MCF 10A (cell line): ENCODE measurements at regions not wholly inside any gene's neighbourhood (a gene's known extent, or its start where the extent isn't known, plus 50 kb on each side); places are given as distances from the start of the nearest gene placed in this dataset.
A peak's percentile ranks its signal among the peaks of the same experiment; 100 is the strongest.

Source experiments
- BruUV-seq: library from RNA; stranded (reverse); fragments of 400-500 nt; replicated peaks from 2 replicates; lab custom pipeline; 2021; lab: Mats Ljungman, UMichigan
- CTCF ChIA-PET: fragments of 300-600 bp; sonication (Branson Sonifier 250); formaldehyde crosslinking; extraction: SDS; loops from one replicate; lab custom pipeline; 2021; ENCODE audit warnings: antibody characterized with exemption, inconsistent platforms; lab: Yijun Ruan, JAX
- POLR2A ChIA-PET: fragments of 300-600, 350-650 bp; sonication (Branson Sonifier 250); formaldehyde crosslinking; extraction: SDS; loops from one replicate; lab custom pipeline; 2020; ENCODE audit warnings: antibody characterized with exemption, inconsistent platforms; lab: Yijun Ruan, JAX
- DNase-seq: peaks from one replicate; pipeline ENCODE4 v3.0.0-alpha.2; 2018; ENCODE audit not compliant: unreplicated experiment
- H3K27ac Mint-ChIP-seq: one replicate; pipeline ENCODE4 v1.8.0; 2022; ENCODE audit warnings: mild to moderate bottlenecking, low read depth, mixed read lengths; ENCODE audit not compliant: unreplicated experiment
- H3K27me3 Mint-ChIP-seq: one replicate; pipeline ENCODE4 v1.8.0; 2022; ENCODE audit warnings: mixed read lengths; ENCODE audit not compliant: insufficient read depth, unreplicated experiment
- H3K36me3 Mint-ChIP-seq: one replicate; pipeline ENCODE4 v1.8.0; 2022; ENCODE audit warnings: mild to moderate bottlenecking, moderate library complexity, mixed read lengths; ENCODE audit not compliant: insufficient read depth, unreplicated experiment
- H3K4me1 Mint-ChIP-seq: one replicate; pipeline ENCODE4 v1.8.0; 2022; ENCODE audit warnings: mixed read lengths; ENCODE audit not compliant: insufficient read depth, unreplicated experiment
- H3K4me3 Mint-ChIP-seq: one replicate; pipeline ENCODE4 v1.8.0; 2022; ENCODE audit warnings: mild to moderate bottlenecking, moderate library complexity, mixed read lengths; ENCODE audit not compliant: unreplicated experiment
- H3K9me3 Mint-ChIP-seq: one replicate; pipeline ENCODE4 v1.8.0; 2022; ENCODE audit warnings: mixed read lengths; ENCODE audit not compliant: unreplicated experiment
- intact Hi-C: fragments of 100-400 bp; cut with micrococcal nuclease; formaldehyde crosslinking; loops from 2 replicates; pipeline ENCODE4 v1.14.1; 2022
- TF ChIP-seq, protein P1 (sequence below): fragments of 200-600 bp; IDR thresholded peaks from one replicate; pipeline ENCODE4 v1.8.0; 2022; ENCODE audit warnings: antibody characterized with exemption, mild to moderate bottlenecking; ENCODE audit not compliant: unreplicated experiment

DNA sequence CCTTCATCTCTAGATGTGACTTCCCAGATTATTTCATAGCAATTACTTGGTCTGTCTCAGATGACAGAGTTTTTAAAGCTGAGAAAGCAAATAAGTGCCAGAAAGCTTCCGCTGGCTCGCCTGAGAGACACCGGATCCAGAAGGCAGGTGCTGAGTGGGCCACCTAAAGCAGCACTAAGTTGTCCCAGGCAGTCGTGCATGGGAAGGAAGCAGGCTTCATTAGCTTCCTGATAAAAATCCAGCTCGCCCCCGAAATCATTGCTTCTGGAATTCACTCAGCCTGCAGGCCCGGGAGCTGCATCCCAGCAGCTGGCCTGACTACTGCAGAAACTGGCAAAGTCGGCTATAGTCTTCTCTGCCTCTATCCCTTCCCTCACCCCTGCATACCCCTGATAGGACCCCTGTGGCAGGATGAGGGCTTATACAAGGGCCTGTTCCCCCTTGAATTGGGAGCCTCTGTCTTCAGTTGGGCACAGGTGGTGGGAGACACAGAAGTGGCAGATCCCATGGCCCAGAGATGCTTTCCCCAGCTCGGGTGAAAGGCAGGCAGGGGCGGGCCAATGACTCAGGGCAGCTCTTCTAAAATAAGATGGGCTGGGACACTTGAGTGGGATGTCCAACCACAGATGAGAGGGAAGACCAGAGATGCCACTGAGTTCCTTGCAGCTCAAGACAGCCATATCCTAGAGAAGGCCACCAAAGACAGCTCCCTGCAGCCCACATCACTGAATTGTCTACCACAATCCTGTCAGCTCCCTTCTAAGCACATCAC, 262.4 kb upstream of the PKDCC start:
- H3K4me3 Mint-ChIP-seq: no peak overlapping the region
- H3K4me1 Mint-ChIP-seq: no peaks in the 10 kb centered on the region
- no peaks in the 10 kb centered on the region for H3K36me3 Mint-ChIP-seq
- intact Hi-C loops: loop anchor here (10.0 kb wide), 1 partner anchor 1231 kb away; no protein-coding TSS in a partner anchor
- TF ChIP-seq, protein P1, sequence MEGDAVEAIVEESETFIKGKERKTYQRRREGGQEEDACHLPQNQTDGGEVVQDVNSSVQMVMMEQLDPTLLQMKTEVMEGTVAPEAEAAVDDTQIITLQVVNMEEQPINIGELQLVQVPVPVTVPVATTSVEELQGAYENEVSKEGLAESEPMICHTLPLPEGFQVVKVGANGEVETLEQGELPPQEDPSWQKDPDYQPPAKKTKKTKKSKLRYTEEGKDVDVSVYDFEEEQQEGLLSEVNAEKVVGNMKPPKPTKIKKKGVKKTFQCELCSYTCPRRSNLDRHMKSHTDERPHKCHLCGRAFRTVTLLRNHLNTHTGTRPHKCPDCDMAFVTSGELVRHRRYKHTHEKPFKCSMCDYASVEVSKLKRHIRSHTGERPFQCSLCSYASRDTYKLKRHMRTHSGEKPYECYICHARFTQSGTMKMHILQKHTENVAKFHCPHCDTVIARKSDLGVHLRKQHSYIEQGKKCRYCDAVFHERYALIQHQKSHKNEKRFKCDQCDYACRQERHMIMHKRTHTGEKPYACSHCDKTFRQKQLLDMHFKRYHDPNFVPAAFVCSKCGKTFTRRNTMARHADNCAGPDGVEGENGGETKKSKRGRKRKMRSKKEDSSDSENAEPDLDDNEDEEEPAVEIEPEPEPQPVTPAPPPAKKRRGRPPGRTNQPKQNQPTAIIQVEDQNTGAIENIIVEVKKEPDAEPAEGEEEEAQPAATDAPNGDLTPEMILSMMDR: no peak
- no peaks in the 10 kb centered on the region for H3K9me3 Mint-ChIP-seq
- DNase-seq: no peak
- POLR2A ChIA-PET: no interaction called here
- peaks cover 22% of the 10 kb centered on the region for H3K27me3 Mint-ChIP-seq
- H3K27ac Mint-ChIP-seq: no peak overlapping the region
- CTCF ChIA-PET: interaction anchor here (0.6 to 0.8 kb wide), 6 partner anchors 76 to 1132 kb away, joined by 3 to 5 read pairs (median 3); no protein-coding TSS in a partner anchor
- no TSS peak for BruUV-seq

DNA sequence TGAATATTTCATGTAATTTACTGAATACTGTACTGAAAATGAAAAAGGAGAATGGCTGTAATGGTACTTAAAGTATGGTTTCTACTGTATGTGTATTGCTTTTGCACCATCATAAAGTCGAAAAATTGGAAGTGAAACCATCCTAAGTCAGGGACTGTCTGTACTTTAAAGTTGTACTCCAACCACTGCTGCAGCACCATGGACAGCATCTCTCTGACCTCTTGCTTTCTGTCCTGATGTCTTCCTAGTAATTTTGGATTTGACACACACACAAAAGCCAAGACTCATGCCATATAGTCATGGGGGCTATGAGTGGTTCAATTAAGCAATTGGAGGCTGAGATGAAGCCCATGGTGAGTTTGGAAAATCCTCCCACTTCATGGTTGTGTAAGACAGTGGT, 256.3 kb upstream of the PKDCC start:
- ChIA-PET CTCF (interaction anchor here (0.7 to 1.0 kb wide), 2 partner anchors 89 to 92 kb away, joined by 3 read pairs; no protein-coding TSS in a partner anchor), POLR2A (no interaction called here)
- TF ChIP-seq, protein P1: no peak
- no TSS peak for BruUV-seq
- no peaks in the 10 kb centered on the region for H3K4me1 Mint-ChIP-seq
- no peak overlapping the region for H3K4me3 Mint-ChIP-seq
- H3K27me3 Mint-ChIP-seq: peaks cover 22% of the 10 kb centered on the region
- DNase-seq: peak; percentile 60
- no peaks in the 10 kb centered on the region for H3K36me3 Mint-ChIP-seq
- no peak overlapping the region for H3K27ac Mint-ChIP-seq
- H3K9me3 Mint-ChIP-seq: peaks cover 7% of the 10 kb centered on the region
- intact Hi-C loops: no loop called here

DNA sequence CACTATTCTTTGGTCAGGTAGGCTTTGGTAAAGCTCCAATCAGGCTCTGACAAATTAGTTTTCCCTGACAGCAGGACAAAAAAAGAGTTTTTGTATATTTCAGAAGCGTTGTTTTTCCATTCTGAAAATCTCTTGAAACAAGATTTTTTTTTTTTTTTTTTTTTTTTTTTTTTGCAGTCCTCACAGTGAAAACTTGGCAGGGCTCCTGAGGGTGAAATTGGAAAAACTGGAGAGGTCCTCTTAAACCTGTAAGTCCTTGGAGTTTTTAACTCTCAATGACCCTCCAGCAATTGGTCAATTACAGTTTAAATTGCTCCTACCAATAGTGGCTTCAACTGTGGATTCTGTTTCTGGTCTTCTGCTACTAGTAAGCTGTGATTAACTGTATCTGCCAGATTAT, 244.5 kb upstream of the PKDCC start:
- intact Hi-C loops: no loop called here
- CTCF ChIA-PET: interaction anchor here (0.6 to 0.8 kb wide), 2 partner anchors 388 to 981 kb away, joined by 3 to 4 read pairs; no protein-coding TSS in a partner anchor
- H3K4me3 Mint-ChIP-seq: no peak overlapping the region
- H3K9me3 Mint-ChIP-seq: peaks cover 7% of the 10 kb centered on the region
- no peaks in the 10 kb centered on the region for H3K4me1 Mint-ChIP-seq
- TF ChIP-seq, protein P1: no peak
- H3K36me3 Mint-ChIP-seq: peaks cover 11% of the 10 kb centered on the region
- BruUV-seq: no TSS peak
- DNase-seq: no peak
- peaks cover 37% of the 10 kb centered on the region for H3K27me3 Mint-ChIP-seq
- POLR2A ChIA-PET: interaction anchor here (0.7 kb wide), 1 partner anchor 181 kb away, joined by 3 read pairs; no protein-coding TSS in a partner anchor
- H3K27ac Mint-ChIP-seq: no peak overlapping the region

DNA sequence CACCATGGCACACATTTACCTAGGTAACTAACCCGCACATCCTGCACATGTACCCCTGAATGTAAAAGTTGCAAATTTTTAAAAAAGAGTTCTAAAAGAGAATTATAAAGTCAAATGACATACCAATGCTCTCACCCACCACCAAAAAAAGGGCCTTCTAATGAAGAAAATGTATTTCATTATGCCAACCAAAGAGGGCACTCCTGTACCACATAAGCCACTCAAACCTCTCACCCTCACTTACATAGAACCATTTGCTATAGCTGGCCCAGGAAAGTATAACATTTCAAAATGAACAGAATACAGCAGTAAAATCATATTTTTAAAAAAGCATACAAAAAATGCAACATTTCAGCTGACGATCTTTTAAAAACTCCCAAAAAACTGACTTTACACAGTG, 241.5 kb upstream of the PKDCC start:
- H3K27me3 Mint-ChIP-seq: peaks cover 37% of the 10 kb centered on the region
- BruUV-seq: no TSS peak
- no peaks in the 10 kb centered on the region for H3K4me1 Mint-ChIP-seq
- H3K36me3 Mint-ChIP-seq: peaks cover 7% of the 10 kb centered on the region
- POLR2A ChIA-PET: no interaction called here
- H3K4me3 Mint-ChIP-seq: no peak overlapping the region
- TF ChIP-seq, protein P1: no peak
- peaks cover 7% of the 10 kb centered on the region for H3K9me3 Mint-ChIP-seq
- CTCF ChIA-PET: no interaction called here
- H3K27ac Mint-ChIP-seq: no peak overlapping the region
- intact Hi-C loops: no loop called here
- DNase-seq: no peak
